ENCODE measurements at regions not wholly inside any gene's neighbourhood (a gene's known extent, or its start where the extent isn't known, plus 50 kb on each side); places are given as distances from the start of the nearest gene placed in this dataset.

GRCh38 chr2:12501469-12502158, 215.1 kb upstream of the TRIB2 start:
- TF ChIP-seq GATA3 (IDR thresholded peaks at IDR 0.05; ENCODE audit: low read depth, low read length) (no peak), GATA2 (IDR thresholded peaks at IDR 0.05; ENCODE audit: low read depth, low read length) (no peak)

- TF ChIP-seq GATA2 (IDR thresholded peaks at IDR 0.05; ENCODE audit: low read depth, low read length) (no peak), GATA3 (IDR thresholded peaks at IDR 0.05; ENCODE audit: low read depth, low read length) (no peak)
These were observed 214.0 kb upstream of the TRIB2 start for GRCh38 chr2:12502759-12503158.

- no peak for TF ChIP-seq GATA3 (IDR thresholded peaks at IDR 0.05; ENCODE audit: low read depth, low read length)
- TF ChIP-seq GATA2 (IDR thresholded peaks at IDR 0.05; ENCODE audit: low read depth, low read length) = no peak
These were observed 212.3 kb upstream of the TRIB2 start for GRCh38 chr2:12504443-12504842.

GRCh38 chr2:12506846-12507245, 209.9 kb upstream of the TRIB2 start:
- TF ChIP-seq GATA3 (IDR thresholded peaks at IDR 0.05; ENCODE audit: low read depth, low read length) (no peak), GATA2 (IDR thresholded peaks at IDR 0.05; ENCODE audit: low read depth, low read length) (no peak)

- TF ChIP-seq GATA3 (IDR thresholded peaks at IDR 0.05; ENCODE audit: low read depth, low read length) (no peak), GATA2 (IDR thresholded peaks at IDR 0.05; ENCODE audit: low read depth, low read length) (no peak)
These were observed 209.4 kb upstream of the TRIB2 start for GRCh38 chr2:12507295-12507694.

GRCh38 chr2:12510070-12510469, 206.7 kb upstream of the TRIB2 start:
- TF ChIP-seq GATA3 (IDR thresholded peaks at IDR 0.05; ENCODE audit: low read depth, low read length) (no peak), GATA2 (IDR thresholded peaks at IDR 0.05; ENCODE audit: low read depth, low read length) (no peak)

- TF ChIP-seq GATA3 (IDR thresholded peaks at IDR 0.05; ENCODE audit: low read depth, low read length) (no peak), GATA2 (IDR thresholded peaks at IDR 0.05; ENCODE audit: low read depth, low read length) (no peak)
These were observed 203.4 kb upstream of the TRIB2 start for GRCh38 chr2:12513339-12513738.

- TF ChIP-seq GATA3 (IDR thresholded peaks at IDR 0.05; ENCODE audit: low read depth, low read length) (no peak), GATA2 (IDR thresholded peaks at IDR 0.05; ENCODE audit: low read depth, low read length) (no peak)
These were observed 202.6 kb upstream of the TRIB2 start for GRCh38 chr2:12514168-12514567.

- TF ChIP-seq GATA2 (IDR thresholded peaks at IDR 0.05; ENCODE audit: low read depth, low read length) (peak; percentile 99), GATA3 (IDR thresholded peaks at IDR 0.05; ENCODE audit: low read depth, low read length) (peak; percentile 98)
These were observed 201.9 kb upstream of the TRIB2 start for GRCh38 chr2:12514631-12515437.

GRCh38 chr2:12515871-12516270, 200.9 kb upstream of the TRIB2 start:
- TF ChIP-seq GATA3 (IDR thresholded peaks at IDR 0.05; ENCODE audit: low read depth, low read length) = no peak
- TF ChIP-seq GATA2 (IDR thresholded peaks at IDR 0.05; ENCODE audit: low read depth, low read length) = no peak

- TF ChIP-seq GATA2 (IDR thresholded peaks at IDR 0.05; ENCODE audit: low read depth, low read length) = no peak
- no peak for TF ChIP-seq GATA3 (IDR thresholded peaks at IDR 0.05; ENCODE audit: low read depth, low read length)
These were observed 183.3 kb upstream of the TRIB2 start for GRCh38 chr2:12533337-12534005.

- TF ChIP-seq GATA3 (IDR thresholded peaks at IDR 0.05; ENCODE audit: low read depth, low read length) (no peak), GATA2 (IDR thresholded peaks at IDR 0.05; ENCODE audit: low read depth, low read length) (no peak)
These were observed 182.0 kb upstream of the TRIB2 start for GRCh38 chr2:12534646-12535263.

GRCh38 chr2:12536976-12537375, 179.8 kb upstream of the TRIB2 start:
- TF ChIP-seq GATA2 (IDR thresholded peaks at IDR 0.05; ENCODE audit: low read depth, low read length) (no peak), GATA3 (IDR thresholded peaks at IDR 0.05; ENCODE audit: low read depth, low read length) (no peak)

- TF ChIP-seq GATA2 (IDR thresholded peaks at IDR 0.05; ENCODE audit: low read depth, low read length) = no peak
- no peak for TF ChIP-seq GATA3 (IDR thresholded peaks at IDR 0.05; ENCODE audit: low read depth, low read length)
These were observed 178.5 kb upstream of the TRIB2 start for GRCh38 chr2:12538138-12538694.

Measured in SH-SY5Y (cell line).